ENCODE measurements at regions not wholly inside any gene's neighbourhood (a gene's known extent, or its start where the extent isn't known, plus 50 kb on each side); places are given as distances from the start of the nearest gene placed in this dataset.

DNA sequence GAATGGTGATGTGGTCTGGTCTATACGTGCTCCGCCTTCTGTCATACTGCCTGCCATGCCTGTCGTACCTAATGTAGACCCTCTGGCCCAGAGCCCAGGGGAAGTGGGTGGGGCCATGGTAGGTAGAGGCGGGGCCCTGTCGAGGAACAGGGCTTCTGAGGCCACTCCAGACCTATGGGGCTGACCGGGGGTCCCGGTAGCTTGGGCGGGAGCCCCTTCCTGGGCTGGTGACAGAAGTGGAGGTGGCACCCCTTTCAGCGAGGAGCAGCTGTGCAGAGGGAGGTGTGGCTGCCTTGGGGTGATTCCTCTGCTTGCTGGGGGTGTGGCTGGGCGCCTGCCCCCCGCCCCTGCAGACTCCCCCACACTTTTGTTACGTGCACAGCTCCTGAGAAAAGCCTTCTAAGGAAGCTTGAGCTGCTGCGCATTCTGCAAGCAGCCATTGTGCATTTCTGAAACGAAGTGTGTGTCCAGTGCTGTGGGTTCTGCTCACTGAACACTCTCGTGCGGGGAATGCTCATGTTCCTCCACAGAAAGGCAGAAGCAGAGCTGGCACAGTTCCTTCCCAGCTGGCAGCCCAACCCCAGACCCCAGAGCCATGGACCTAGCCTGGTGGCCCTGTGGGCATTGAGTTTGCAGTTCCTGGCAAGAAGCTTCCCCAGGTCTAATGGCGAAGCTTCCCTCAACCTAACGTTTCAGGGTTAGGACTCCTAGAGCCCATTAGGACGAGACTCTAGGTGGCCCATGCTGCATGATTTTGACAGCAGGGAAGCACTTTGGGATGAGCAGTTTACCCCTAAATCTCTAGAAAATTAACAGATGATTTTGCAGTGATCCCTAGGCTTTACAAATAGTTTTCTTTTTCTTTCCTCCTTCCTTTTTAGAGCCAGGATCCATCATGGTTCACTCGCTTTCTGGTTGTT is 72.7 kb upstream of the HGFAC start:
- no peak for DNase-seq (ENCODE audit: low spot score in 2 of 2)
- peak overlapping the region; percentile 35 to 51 for H3K4me3 ChIP-seq
- H3K36me3 ChIP-seq: no peaks in the 10 kb centered on the region
- H3K9me3 ChIP-seq: no peaks in the 10 kb centered on the region
- intact Hi-C loops (cut with DNase I): no loop called here
- TF ChIP-seq, protein P1, sequence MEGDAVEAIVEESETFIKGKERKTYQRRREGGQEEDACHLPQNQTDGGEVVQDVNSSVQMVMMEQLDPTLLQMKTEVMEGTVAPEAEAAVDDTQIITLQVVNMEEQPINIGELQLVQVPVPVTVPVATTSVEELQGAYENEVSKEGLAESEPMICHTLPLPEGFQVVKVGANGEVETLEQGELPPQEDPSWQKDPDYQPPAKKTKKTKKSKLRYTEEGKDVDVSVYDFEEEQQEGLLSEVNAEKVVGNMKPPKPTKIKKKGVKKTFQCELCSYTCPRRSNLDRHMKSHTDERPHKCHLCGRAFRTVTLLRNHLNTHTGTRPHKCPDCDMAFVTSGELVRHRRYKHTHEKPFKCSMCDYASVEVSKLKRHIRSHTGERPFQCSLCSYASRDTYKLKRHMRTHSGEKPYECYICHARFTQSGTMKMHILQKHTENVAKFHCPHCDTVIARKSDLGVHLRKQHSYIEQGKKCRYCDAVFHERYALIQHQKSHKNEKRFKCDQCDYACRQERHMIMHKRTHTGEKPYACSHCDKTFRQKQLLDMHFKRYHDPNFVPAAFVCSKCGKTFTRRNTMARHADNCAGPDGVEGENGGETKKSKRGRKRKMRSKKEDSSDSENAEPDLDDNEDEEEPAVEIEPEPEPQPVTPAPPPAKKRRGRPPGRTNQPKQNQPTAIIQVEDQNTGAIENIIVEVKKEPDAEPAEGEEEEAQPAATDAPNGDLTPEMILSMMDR (IDR thresholded peaks at IDR 0.05): no peak
- no peaks in the 10 kb centered on the region for H3K27me3 ChIP-seq
- peaks cover 0 to 19% of the 10 kb centered on the region in 2 donors for H3K4me1 ChIP-seq
- H3K27ac ChIP-seq: no peak overlapping the region

DNA sequence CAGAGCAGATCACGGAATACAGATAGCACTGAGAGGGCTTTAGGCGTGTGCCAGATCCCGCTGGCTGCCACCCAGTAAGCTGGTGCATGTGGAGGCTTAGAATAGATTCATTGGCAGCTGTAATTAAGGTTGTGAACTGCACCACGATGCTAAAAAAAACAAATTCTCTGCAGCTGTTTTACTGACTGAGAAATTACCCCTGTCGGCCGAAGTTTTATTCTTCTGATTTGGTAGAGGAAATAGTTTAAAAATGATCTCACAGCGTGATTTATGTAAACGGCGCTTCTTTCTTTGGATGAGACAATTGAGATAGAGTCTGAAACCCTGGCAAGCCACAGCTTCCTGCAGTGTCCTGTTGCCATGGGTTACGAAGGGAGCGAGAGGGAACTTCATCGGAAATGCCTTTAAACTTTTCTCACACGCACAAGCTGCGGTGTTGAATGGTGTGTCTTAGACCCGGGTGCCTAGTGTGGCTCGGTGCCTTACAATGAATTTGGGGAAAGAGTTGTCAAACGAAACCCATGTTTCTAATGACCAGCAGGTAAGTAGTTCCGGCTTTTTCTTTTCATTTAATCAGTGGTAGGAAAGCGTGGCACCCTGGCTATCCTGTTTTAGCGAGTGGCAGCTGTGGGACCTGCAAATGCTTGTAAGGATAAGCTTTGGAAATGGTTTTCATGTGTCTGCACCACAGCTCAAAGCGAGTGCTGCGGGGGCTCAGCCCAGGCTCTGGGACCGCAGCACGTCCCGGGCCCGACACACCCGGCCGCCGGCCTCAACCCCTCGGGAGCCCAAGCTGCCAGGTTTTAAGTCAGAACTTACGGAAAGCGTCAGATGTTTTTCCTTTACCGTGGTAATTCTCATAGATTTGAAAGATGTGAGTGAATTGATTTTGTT is 71.7 kb upstream of the HGFAC start:
- H3K27ac ChIP-seq: no peak overlapping the region

DNA sequence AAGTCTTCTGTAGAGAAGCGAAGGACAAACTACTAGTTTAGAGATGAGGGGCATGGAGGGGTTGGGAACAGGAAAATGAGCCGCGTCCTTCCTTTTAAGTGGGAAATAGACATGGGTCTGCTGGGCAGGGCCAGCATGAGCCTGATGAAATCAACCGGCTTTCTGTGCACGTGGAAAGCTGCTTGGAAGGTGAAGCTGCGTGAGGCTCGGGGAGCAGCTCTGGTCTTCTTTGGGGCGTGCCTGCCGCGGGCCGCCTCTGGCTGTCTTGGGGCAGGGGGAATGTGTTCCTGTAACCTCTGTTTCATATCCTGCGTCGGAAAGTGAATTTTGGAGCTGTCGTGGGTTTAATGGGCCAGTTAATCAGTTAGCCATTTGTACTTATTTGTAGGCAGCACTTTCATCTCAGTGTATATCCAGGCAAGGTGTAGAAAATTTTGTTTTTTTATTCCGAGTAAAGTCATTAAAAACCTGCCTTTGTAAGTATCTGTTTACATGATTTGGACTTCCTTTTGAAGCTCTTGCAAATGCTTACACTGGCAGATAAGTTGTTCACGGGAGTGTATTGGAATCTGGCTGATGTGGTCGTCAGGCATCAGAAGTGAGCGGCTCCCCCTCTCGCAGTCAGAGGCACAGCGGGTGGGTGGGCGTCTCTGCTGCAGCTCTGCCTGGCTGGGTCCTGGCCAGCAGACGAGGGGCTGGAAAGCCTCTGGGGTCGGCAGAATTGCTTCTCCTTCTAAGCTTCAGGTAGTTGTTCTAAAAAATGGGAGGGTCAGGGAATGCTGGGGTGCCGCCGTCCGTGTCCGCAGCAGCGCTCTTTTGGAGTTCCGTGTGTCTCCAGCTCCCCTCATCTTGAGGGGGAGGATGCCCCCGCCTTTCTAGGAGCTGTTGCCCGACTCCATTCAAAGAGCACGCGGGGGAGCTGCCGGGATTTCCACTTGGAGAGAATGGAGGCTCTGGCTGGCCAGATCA is 70.5 kb upstream of the HGFAC start:
- no peak for DNase-seq (ENCODE audit: low spot score in 2 of 2)

More for the DNA sequence above, 71.7 kb upstream of the HGFAC start:
- Histone ChIP-seq H3K36me3 (no peaks in the 10 kb centered on the region), H3K4me3 (peak overlapping the region; percentile 35 to 51), H3K9me3 (no peaks in the 10 kb centered on the region), H3K27me3 (no peaks in the 10 kb centered on the region), H3K4me1 (peaks cover 0 to 19% of the 10 kb centered on the region in 2 donors)
- intact Hi-C loops (cut with DNase I): no loop called here
- DNase-seq (ENCODE audit: low spot score in 2 of 2): no peak
- TF ChIP-seq, protein P1 (IDR thresholded peaks at IDR 0.05): no peak

DNA sequence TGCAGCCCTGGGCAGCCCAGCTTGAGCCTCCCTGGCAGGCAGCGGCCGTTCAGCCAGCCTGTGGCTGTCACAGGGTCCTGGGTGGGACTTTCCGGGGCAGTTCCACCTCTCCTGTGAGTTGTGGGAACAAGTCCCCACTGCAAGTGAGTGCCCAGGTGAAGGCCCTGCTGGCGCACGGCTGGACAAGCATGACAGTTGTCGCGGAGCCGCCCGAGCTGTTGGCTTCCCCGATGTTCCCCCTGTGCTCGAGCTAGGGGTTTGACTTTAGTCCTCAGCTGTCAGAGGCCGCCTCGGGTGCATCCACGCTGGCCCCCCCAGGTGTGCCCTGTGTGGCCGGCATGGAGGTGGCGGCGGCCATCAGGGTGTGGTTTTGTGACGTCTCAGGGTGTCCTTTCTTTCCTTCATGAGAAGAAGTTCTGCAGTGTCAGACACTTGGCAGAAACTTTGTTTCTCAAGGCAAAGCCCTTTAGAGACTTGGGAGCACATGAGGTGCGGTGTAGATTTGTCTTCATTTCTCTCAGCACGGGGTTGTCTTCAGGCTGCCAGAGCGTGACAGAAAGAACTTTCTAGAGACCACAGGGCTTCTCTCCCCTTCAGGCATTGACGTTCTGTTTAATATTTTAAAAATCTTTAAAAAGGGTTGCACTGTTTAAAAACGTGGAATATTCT is 69.4 kb upstream of the HGFAC start:
- Histone ChIP-seq H3K4me1 (peaks cover 0 to 19% of the 10 kb centered on the region in 2 donors), H3K9me3 (no peaks in the 10 kb centered on the region), H3K36me3 (peaks cover 0 to 4% of the 10 kb centered on the region in 2 donors), H3K27me3 (no peaks in the 10 kb centered on the region), H3K27ac (no peak overlapping the region), H3K4me3 (no peak overlapping the region)
- DNase-seq (ENCODE audit: low spot score in 2 of 2): no peak
- TF ChIP-seq, protein P1 (IDR thresholded peaks at IDR 0.05): no peak
- intact Hi-C loops (cut with DNase I): no loop called here

More for the DNA sequence above, 70.5 kb upstream of the HGFAC start:
- H3K27me3 ChIP-seq: no peaks in the 10 kb centered on the region
- peaks cover 0 to 19% of the 10 kb centered on the region in 2 donors for H3K4me1 ChIP-seq
- no peak overlapping the region for H3K27ac ChIP-seq
- no peak overlapping the region for H3K4me3 ChIP-seq
- TF ChIP-seq, protein P1 (IDR thresholded peaks at IDR 0.05): no peak
- peaks cover 0 to 1% of the 10 kb centered on the region in 2 donors for H3K36me3 ChIP-seq
- no peaks in the 10 kb centered on the region for H3K9me3 ChIP-seq
- intact Hi-C loops (cut with DNase I): no loop called here
